OCI-LY7 (cell line): ENCODE measurements at regions not wholly inside any gene's neighbourhood (a gene's known extent, or its start where the extent isn't known, plus 50 kb on each side); places are given as distances from the start of the nearest gene placed in this dataset.

Experiments used
- BruUV-seq: library from RNA; stranded (reverse); fragments of 400-500 nt; replicated peaks from 2 replicates; lab custom pipeline; 2021; lab: Mats Ljungman, UMichigan
- CTCF ChIA-PET: fragments of 300-600 bp; sonication (Branson Sonifier 250); formaldehyde crosslinking; loops from one replicate; lab custom pipeline; 2022; ENCODE audit warnings: antibody characterized with exemption; ENCODE audit not compliant: unreplicated experiment; lab: Charles Lee
- POLR2A ChIA-PET: fragments of 300-600 bp; sonication (Branson Sonifier 250); formaldehyde crosslinking; loops from one replicate; lab custom pipeline; 2022; ENCODE audit warnings: antibody characterized with exemption; lab: Charles Lee
- DNase-seq: peaks from one replicate; pipeline ENCODE4 v3.0.0-alpha.2; 2015; ENCODE audit warnings: low spot score
- H2AFZ ChIP-seq: fragments of 200-600 bp; sonication (generic), shearing (Covaris generic); 2 replicates; pipeline ENCODE4 v1.6.1; 2014; ENCODE audit warnings: mild to moderate bottlenecking, antibody characterized with exemption, low read length, moderate library complexity
- H3K27ac ChIP-seq: fragments of 200-600 bp; sonication (generic); 2 replicates; pipeline ENCODE4 v1.5.1; 2014; ENCODE audit warnings: mixed run types, low read depth, mild to moderate bottlenecking, moderate library complexity, low read length, inconsistent platforms; ENCODE audit not compliant: poor library complexity, severe bottlenecking
- H3K36me3 ChIP-seq: fragments of 200-600 bp; sonication (generic); 2 replicates; pipeline ENCODE4 v1.6.1; 2014; ENCODE audit warnings: mild to moderate bottlenecking, antibody characterized with exemption, low read length, moderate library complexity, mixed read lengths; ENCODE audit not compliant: insufficient read depth
- H3K4me1 ChIP-seq: fragments of 200-600 bp; sonication (generic); 2 replicates; pipeline ENCODE4 v1.5.1; 2014; ENCODE audit warnings: mild to moderate bottlenecking, low read length; ENCODE audit not compliant: insufficient read depth, poor library complexity, severe bottlenecking
- H3K4me2 ChIP-seq: fragments of 200-600 bp; sonication (generic); 2 replicates; pipeline ENCODE4 v1.6.1; 2014; ENCODE audit warnings: mild to moderate bottlenecking, low read length
- H3K4me3 ChIP-seq: fragments of 200-600 bp; sonication (generic); 2 replicates; pipeline ENCODE4 v1.5.1; 2014; ENCODE audit warnings: mild to moderate bottlenecking, low read depth, low read length; ENCODE audit not compliant: poor library complexity, severe bottlenecking
- H3K79me2 ChIP-seq: fragments of 200-600 bp; sonication (generic); 2 replicates; pipeline ENCODE4 v1.6.1; 2016; ENCODE audit warnings: low read depth, mild to moderate bottlenecking, low read length, moderate library complexity, mixed read lengths; ENCODE audit not compliant: insufficient read depth
- H3K9me2 ChIP-seq: fragments of 200-600 bp; sonication (generic); 2 replicates; pipeline ENCODE4 v1.6.1; 2016; ENCODE audit warnings: mild to moderate bottlenecking, low read length, mixed read lengths; ENCODE audit not compliant: insufficient read depth
- H3K9me3 ChIP-seq: fragments of 200-600 bp; sonication (generic); 2 replicates; pipeline ENCODE4 v1.6.1; 2014; ENCODE audit warnings: mild to moderate bottlenecking, mixed run types, low read length, mixed read lengths
- H4K20me1 ChIP-seq: fragments of 200-600 bp; sonication (generic); 2 replicates; pipeline ENCODE4 v1.6.1; 2014; ENCODE audit warnings: mild to moderate bottlenecking, antibody characterized with exemption, low read length, moderate library complexity, mixed read lengths; ENCODE audit not compliant: insufficient read depth
- EZH2phosphoT487 ChIP-seq: fragments of 200-600 bp; sonication (generic); IDR thresholded peaks from 2 replicates; pipeline ENCODE4 v1.6.1; 2018; ENCODE audit warnings: low read depth, borderline replicate concordance, mild to moderate bottlenecking, mixed run types, antibody characterized with exemption, low read length, moderate library complexity, mixed read lengths
- intact Hi-C: fragments of 100-400 bp; cut with micrococcal nuclease; formaldehyde crosslinking; loops from one replicate; pipeline ENCODE4 v1.10.0; 2022; ENCODE audit not compliant: unreplicated experiment
- TF ChIP-seq, protein P1 (sequence below): fragments of 200-600 bp; sonication (generic); conservative IDR thresholded peaks from 2 replicates; pipeline ENCODE4 v1.5.1; 2014; ENCODE audit warnings: mild to moderate bottlenecking, antibody characterized with exemption, low read length, moderate library complexity, mixed read lengths

DNA sequence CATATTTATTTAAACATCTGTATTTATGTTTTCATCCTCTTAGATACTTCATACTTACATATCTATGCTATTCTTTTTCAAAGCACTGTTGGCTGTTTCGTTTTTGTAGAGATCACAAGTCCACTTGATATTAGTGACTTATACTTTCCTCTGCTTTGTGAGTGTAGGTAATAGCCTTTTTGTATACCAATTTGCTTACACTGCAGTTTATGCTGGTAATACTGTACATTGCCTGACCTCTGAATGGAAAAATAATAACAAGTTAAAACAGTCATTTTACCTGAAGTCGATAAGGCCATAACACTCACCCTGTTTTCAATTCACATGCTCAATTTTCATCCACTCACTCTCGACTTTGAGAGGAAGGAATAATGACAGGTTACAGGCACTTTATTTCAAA lies 89.9 kb upstream of the NANOGP8 start:
- H3K9me2 ChIP-seq, result no peaks in the 10 kb centered on the region
- ChIA-PET POLR2A (interaction anchor here (0.5 kb wide), 1 partner anchor 23 kb away, joined by 3 read pairs; no protein-coding TSS in a partner anchor), CTCF (no interaction called here)
- no TSS peak for BruUV-seq
- DNase-seq, result no peak
- no peak overlapping the region for H3K4me3 ChIP-seq
- no peak overlapping the region for H2AFZ ChIP-seq
- H3K4me1 ChIP-seq, result no peaks in the 10 kb centered on the region
- no peak overlapping the region for H3K4me2 ChIP-seq
- no peaks in the 10 kb centered on the region for H3K79me2 ChIP-seq
- H3K36me3 ChIP-seq, result no peaks in the 10 kb centered on the region
- no peaks in the 10 kb centered on the region for H3K9me3 ChIP-seq
- intact Hi-C loops, result no loop called here
- TF ChIP-seq, protein P1, sequence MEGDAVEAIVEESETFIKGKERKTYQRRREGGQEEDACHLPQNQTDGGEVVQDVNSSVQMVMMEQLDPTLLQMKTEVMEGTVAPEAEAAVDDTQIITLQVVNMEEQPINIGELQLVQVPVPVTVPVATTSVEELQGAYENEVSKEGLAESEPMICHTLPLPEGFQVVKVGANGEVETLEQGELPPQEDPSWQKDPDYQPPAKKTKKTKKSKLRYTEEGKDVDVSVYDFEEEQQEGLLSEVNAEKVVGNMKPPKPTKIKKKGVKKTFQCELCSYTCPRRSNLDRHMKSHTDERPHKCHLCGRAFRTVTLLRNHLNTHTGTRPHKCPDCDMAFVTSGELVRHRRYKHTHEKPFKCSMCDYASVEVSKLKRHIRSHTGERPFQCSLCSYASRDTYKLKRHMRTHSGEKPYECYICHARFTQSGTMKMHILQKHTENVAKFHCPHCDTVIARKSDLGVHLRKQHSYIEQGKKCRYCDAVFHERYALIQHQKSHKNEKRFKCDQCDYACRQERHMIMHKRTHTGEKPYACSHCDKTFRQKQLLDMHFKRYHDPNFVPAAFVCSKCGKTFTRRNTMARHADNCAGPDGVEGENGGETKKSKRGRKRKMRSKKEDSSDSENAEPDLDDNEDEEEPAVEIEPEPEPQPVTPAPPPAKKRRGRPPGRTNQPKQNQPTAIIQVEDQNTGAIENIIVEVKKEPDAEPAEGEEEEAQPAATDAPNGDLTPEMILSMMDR, result no peak
- no peak for TF ChIP-seq EZH2phosphoT487
- no peak overlapping the region for H3K27ac ChIP-seq
- no peaks in the 10 kb centered on the region for H4K20me1 ChIP-seq

GRCh38 chr15:35173444-35174118 lies 88.5 kb upstream of the NANOGP8 start:
- Histone ChIP-seq H4K20me1 (no peaks in the 10 kb centered on the region), H3K9me3 (no peaks in the 10 kb centered on the region), H3K4me1 (no peaks in the 10 kb centered on the region), H3K4me3 (no peak overlapping the region), H3K4me2 (no peak overlapping the region), H3K36me3 (no peaks in the 10 kb centered on the region), H3K9me2 (no peaks in the 10 kb centered on the region), H2AFZ (no peak overlapping the region), H3K79me2 (no peaks in the 10 kb centered on the region), H3K27ac (no peak overlapping the region)
- intact Hi-C loops, result no loop called here
- TF ChIP-seq, protein P1, result no peak
- TF ChIP-seq EZH2phosphoT487, result no peak
- DNase-seq, result no peak
- ChIA-PET CTCF (no interaction called here), POLR2A (interaction anchor here (0.6 to 1.0 kb wide), 2 partner anchors 8 to 312 kb away, joined by 3 to 4 read pairs; no protein-coding TSS in a partner anchor)
- BruUV-seq, result no TSS peak

DNA sequence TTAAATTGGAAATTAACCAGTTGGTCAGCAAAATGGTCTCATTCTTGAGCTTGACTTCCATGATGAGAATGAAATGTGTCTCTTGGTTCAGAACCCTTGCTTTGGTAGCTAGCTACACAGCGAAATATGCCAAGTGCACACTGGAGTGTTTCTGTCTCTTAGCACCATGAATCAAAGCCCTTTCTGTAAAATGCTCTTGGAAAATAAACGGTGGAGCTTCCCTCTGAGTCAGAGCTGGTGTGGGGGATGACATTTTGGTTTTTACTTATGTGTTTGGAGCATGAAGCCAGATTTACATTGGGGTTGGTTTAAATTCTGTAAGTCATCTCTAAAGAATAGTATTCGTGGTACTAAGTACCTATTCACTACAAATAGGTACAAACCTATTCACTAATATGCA lies 85.1 kb upstream of the NANOGP8 start:
- Histone ChIP-seq H2AFZ (no peak overlapping the region), H3K9me3 (no peaks in the 10 kb centered on the region), H3K4me1 (no peaks in the 10 kb centered on the region), H3K27ac (no peak overlapping the region), H4K20me1 (no peaks in the 10 kb centered on the region), H3K4me3 (no peak overlapping the region), H3K9me2 (no peaks in the 10 kb centered on the region), H3K4me2 (no peak overlapping the region), H3K79me2 (no peaks in the 10 kb centered on the region), H3K36me3 (no peaks in the 10 kb centered on the region)
- TF ChIP-seq, protein P1, result no peak
- no peak for TF ChIP-seq EZH2phosphoT487
- intact Hi-C loops, result no loop called here
- no TSS peak for BruUV-seq
- POLR2A ChIA-PET, result no interaction called here
- DNase-seq, result no peak
- CTCF ChIA-PET, result no interaction called here
